ENCODE measurements at regions not wholly inside any gene's neighbourhood (a gene's known extent, or its start where the extent isn't known, plus 50 kb on each side); places are given as distances from the start of the nearest gene placed in this dataset.

- TF ChIP-seq REST (IDR thresholded peaks at IDR 0.05; ENCODE audit: low read depth) (no peak), CEBPB (IDR thresholded peaks at IDR 0.05; ENCODE audit: low read depth) (no peak), ATF3 (IDR thresholded peaks at IDR 0.05) (no peak), ZBTB33 (IDR thresholded peaks at IDR 0.05; ENCODE audit: extremely low read depth, insufficient replicate concordance, low read length) (no peak)
Measured at GRCh38 chr4:151620066-151620465, 140.7 kb downstream of the GATB start (continued).
